ENCODE measurements at regions not wholly inside any gene's neighbourhood (a gene's known extent, or its start where the extent isn't known, plus 50 kb on each side); places are given as distances from the start of the nearest gene placed in this dataset.

GRCh38 chr7:106459397-106460072 lies 174.8 kb upstream of the NAMPT start:
- TF ChIP-seq CTCF (IDR thresholded peaks at IDR 0.05) (no peak), POLR2A (IDR thresholded peaks at IDR 0.05) (no peak), EP300 (IDR thresholded peaks at IDR 0.05; ENCODE audit: low read depth) (no peak)
